IPS-15b (cell line): ENCODE measurements at regions not wholly inside any gene's neighbourhood (a gene's known extent, or its start where the extent isn't known, plus 50 kb on each side); places are given as distances from the start of the nearest gene placed in this dataset.

Experiments
- H3K27me3 ChIP-seq: one replicate; pipeline ENCODE4 v1.6.1; 2013; ENCODE audit warnings: low read length; ENCODE audit not compliant: control insufficient read depth, insufficient read depth
- H3K36me3 ChIP-seq: one replicate; pipeline ENCODE4 v1.6.1; 2013; ENCODE audit warnings: low read length; ENCODE audit not compliant: control insufficient read depth, insufficient read depth
- H3K4me1 ChIP-seq: one replicate; pipeline ENCODE4 v1.6.1; 2013; ENCODE audit warnings: mild to moderate bottlenecking, low read length; ENCODE audit not compliant: control insufficient read depth, insufficient read depth
- H3K4me3 ChIP-seq: one replicate; pipeline ENCODE4 v1.5.1; 2013; ENCODE audit warnings: low read depth, low read length
- H3K9ac ChIP-seq: one replicate; pipeline ENCODE4 v1.6.1; 2013; ENCODE audit warnings: low read depth, mild to moderate bottlenecking, low read length
- H3K9me3 ChIP-seq: one replicate; pipeline ENCODE4 v1.6.1; 2013; ENCODE audit warnings: mild to moderate bottlenecking, low read length; ENCODE audit not compliant: control insufficient read depth, insufficient read depth

DNA sequence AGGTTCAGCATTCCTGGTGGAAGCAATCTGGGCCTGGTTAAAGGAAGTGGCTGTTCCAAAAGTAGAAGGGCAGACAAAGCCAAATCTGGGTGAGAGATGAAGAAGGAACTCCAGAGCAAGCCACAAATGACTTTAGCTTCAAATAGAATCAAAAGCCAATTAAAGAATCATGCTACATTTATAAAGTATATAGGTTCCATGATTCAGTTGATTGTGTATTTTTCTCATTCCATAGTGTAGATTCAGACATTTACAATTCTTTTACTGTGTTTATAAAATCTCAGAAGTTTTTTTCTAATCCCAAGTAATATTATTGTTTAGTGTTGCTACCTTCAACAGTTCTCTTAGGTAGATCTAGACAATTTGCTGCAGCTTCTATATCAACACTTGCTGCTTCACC, 262.0 kb downstream of the PLK2 start:
- H3K9me3 ChIP-seq, result no peaks in the 10 kb centered on the region
- H3K4me1 ChIP-seq, result no peaks in the 10 kb centered on the region
- H3K27me3 ChIP-seq, result no peaks in the 10 kb centered on the region
- no peak overlapping the region for H3K9ac ChIP-seq
- H3K4me3 ChIP-seq, result no peak overlapping the region
- no peaks in the 10 kb centered on the region for H3K36me3 ChIP-seq

DNA sequence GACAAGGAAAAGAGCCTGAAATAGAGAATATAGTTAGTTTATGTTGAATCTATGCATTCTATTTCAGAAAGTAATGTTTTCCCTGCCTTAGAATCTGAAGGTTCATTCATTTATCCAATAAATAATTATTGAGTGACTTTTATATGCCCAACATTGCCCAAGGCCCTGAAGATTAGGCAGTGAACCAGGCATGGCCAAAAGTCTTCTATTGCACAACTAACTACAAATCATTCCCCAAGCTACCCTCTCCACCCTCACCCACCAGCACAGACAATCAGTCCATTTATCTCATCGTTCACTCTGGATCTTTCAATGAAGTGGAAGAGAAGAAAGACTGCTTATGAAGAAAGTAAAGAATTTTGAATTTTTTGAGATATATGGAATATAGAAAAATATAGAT, 268.4 kb downstream of the PLK2 start:
- no peaks in the 10 kb centered on the region for H3K9me3 ChIP-seq
- no peak overlapping the region for H3K4me3 ChIP-seq
- no peaks in the 10 kb centered on the region for H3K36me3 ChIP-seq
- no peaks in the 10 kb centered on the region for H3K27me3 ChIP-seq
- H3K4me1 ChIP-seq, result no peaks in the 10 kb centered on the region
- no peak overlapping the region for H3K9ac ChIP-seq

DNA sequence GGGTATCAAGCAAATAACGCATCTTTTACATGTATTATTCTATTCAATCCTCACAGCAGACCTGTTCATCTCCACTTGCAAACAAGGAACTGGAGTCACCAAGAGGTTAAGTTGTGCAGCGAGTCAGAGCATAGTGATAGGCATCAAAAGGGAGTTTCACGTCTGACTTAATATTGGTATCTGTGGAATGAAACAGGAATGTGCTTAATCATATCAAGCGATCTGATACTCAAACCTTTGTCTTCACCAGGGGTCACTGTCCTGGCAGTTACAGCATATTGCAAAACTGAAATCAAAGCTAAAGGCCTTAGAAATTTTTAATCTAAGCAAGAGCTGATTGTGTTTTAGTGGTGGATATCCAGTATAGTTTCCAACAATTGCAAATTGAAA, 271.6 kb downstream of the PLK2 start:
- Histone ChIP-seq H3K36me3 (no peaks in the 10 kb centered on the region), H3K9me3 (no peaks in the 10 kb centered on the region), H3K9ac (no peak overlapping the region), H3K4me3 (no peak overlapping the region), H3K4me1 (no peaks in the 10 kb centered on the region), H3K27me3 (no peaks in the 10 kb centered on the region)

DNA sequence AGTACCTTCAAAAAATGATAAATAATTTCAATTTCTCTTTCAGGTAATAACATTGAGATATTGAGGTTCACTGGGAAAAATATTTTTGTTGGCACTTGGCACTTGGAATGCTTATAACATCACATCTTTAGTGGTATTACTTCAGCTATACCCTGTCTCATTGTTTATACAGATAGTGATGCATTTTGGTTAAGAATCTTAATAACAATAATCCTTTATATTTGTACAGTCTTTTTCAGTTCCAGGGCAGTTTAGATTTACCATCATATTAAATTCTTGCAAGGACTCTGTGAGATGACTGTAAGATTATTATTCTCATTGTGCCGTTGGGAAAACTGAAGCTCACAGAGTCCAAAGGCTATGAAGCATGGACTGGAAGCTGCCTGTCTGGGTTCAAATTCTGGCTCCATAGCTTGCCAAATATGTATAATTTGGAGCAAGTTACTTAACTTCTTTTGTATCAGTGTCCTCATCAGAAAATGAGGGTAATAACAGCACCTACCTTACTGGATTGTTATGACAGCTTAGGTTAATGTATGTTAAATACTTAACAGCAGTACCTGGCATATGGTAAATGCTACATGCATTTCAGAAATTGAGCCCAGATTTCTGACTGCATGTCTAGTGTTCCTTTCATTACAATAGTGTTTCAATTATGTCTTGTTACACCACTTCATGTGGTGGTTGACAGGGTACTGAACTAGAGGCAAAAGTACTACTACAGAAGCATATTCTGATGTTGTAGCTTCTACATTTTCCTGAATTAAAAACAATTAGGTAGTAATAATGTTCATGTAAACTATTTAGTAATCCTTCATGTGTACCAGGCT, 272.2 kb downstream of the PLK2 start:
- no peak overlapping the region for H3K4me3 ChIP-seq

DNA sequence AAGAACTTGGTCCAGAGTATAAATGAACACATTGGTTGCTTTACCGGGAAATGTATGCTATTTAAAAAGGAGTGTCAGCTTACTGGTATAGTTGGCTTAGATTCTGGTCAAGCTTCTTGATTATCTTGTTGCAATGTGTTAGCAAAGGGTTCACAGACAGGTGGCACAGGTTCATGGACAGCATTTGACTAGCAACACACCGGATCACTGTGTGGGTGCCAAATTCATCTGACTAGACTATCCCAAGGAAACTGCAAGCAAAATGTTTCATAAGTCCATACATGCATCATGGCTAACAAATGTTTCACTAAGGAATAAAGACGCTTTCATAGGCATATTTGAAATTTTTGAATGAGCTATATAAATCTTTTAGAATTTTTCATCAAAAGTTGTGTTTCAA, 274.1 kb downstream of the PLK2 start:
- Histone ChIP-seq H3K4me3 (no peak overlapping the region), H3K27me3 (no peaks in the 10 kb centered on the region), H3K4me1 (no peaks in the 10 kb centered on the region), H3K36me3 (no peaks in the 10 kb centered on the region), H3K9ac (no peak overlapping the region), H3K9me3 (no peaks in the 10 kb centered on the region)

More for the DNA sequence above, 272.2 kb downstream of the PLK2 start:
- no peaks in the 10 kb centered on the region for H3K27me3 ChIP-seq
- H3K9me3 ChIP-seq, result no peaks in the 10 kb centered on the region
- H3K4me1 ChIP-seq, result no peaks in the 10 kb centered on the region
- no peak overlapping the region for H3K9ac ChIP-seq
- no peaks in the 10 kb centered on the region for H3K36me3 ChIP-seq

DNA sequence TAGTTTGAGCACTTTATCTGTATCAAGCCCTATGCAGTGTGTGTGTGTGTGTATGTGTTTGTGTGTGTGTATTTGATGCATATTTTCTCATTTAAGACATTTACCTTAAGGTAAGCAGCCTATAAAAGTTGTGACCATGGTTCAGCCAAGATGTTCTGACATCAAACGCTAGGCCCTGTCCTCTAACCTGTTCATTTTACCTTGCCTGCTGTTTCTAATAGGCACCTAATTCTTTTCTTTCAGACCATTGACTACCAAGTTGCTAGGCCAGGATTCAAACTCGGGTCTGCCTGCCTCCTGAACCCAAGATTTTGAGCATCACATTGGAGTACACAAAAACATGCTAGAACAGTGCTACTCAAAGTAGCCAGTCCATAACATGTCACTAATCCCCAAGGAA, 274.5 kb downstream of the PLK2 start:
- Histone ChIP-seq H3K27me3 (no peaks in the 10 kb centered on the region), H3K9ac (no peak overlapping the region), H3K4me1 (no peaks in the 10 kb centered on the region), H3K4me3 (no peak overlapping the region), H3K36me3 (no peaks in the 10 kb centered on the region), H3K9me3 (no peaks in the 10 kb centered on the region)

DNA sequence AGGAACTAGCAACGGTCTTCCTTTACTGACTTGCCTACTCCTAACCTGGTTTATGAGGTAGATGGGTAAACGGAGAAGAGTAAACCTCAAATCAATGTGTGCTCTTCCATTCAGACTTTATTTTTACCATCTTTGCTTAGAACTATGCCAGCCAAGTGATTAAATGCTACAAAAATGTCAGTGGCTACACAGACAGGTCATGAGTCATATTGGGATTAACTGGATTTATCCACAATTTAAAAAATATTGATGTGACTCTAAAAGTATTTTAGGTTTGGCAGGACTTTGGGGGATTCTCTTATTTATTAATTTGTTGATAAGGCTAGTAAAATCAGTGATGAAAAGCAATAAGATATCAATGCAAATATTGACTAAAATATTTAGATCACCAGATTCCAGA, 275.0 kb downstream of the PLK2 start:
- H3K9me3 ChIP-seq, result no peaks in the 10 kb centered on the region
- H3K4me1 ChIP-seq, result no peaks in the 10 kb centered on the region

DNA sequence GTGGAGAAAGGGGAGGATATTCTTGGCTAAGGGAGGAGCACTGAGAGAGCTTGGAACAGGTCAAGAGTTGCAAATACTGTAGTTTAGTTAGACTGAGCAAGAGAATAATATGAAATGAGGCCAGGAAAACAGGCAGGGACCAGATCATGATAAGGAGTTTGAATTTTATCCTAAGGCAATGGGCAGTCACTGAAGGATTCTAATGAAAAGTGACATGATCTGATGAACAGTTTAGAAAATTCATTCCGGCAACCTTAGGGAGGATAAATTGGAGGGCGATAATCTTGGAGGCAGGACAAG, 276.1 kb downstream of the PLK2 start:
- Histone ChIP-seq H3K9ac (no peak overlapping the region), H3K4me3 (no peak overlapping the region), H3K4me1 (no peaks in the 10 kb centered on the region), H3K36me3 (no peaks in the 10 kb centered on the region), H3K9me3 (no peaks in the 10 kb centered on the region), H3K27me3 (no peaks in the 10 kb centered on the region)

More for the DNA sequence above, 275.0 kb downstream of the PLK2 start:
- H3K9ac ChIP-seq, result no peak overlapping the region
- H3K27me3 ChIP-seq, result no peaks in the 10 kb centered on the region
- H3K4me3 ChIP-seq, result no peak overlapping the region
- H3K36me3 ChIP-seq, result no peaks in the 10 kb centered on the region

DNA sequence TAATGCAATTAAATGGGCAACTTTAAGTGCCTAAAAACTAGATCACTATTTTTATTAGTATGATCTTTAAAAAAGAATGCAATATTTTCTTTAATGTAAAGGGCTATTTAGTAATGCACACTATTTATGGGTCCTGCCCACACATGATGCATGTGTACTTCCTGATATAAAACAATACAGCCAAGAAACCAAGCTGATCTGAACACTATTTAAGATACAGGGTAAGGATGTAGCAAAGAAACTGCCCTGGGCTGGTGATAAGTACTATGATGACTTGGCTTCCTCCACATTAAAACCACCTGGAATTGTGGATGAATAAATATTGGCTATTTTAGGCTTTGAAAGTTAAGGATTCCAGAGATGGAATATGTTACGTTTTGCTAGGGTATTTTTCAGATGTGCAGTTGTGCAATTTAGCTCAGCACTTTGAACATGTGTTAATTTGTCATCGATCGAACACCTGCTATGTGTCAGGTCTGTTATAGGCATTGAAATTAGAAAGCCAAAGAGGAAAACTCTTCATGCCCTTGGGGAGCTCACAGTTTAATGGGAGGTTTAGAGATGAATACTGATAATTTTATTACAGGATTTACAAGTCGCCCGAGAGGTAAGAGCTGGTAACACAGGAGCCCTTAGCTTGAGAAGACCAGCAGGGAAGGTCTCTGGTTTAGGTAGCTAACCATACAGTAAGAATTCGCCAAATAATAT, 276.7 kb downstream of the PLK2 start:
- Histone ChIP-seq H3K9ac (no peak overlapping the region), H3K36me3 (no peaks in the 10 kb centered on the region), H3K4me3 (no peak overlapping the region), H3K4me1 (no peaks in the 10 kb centered on the region), H3K9me3 (no peaks in the 10 kb centered on the region), H3K27me3 (no peaks in the 10 kb centered on the region)

DNA sequence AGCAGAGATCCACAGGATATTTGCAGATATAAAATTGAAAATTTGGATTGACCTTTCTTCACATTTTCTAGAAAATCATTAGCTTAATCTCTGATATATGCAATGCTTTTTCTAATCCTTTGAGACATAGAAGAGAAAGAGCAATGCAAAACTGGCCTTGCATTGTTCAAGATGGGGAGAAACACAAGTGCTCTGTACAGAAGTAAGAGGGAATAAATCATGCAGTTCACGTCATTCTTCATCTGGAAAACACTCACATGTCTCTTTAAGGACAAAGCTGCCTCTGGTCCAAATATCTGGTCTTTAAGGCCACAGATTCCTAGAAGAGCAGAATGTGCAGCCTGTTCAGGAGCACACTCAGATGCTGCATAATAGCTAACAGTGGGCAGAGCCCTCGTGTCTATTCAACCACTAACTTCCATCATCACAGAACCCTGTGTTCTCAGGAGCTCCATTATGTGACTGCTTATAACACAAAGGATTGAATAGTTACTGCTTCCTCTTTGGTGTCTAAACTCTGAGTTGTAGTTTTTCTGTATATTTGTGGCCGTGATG, 277.5 kb downstream of the PLK2 start:
- Histone ChIP-seq H3K4me1 (no peaks in the 10 kb centered on the region), H3K4me3 (no peak overlapping the region), H3K9me3 (no peaks in the 10 kb centered on the region), H3K27me3 (no peaks in the 10 kb centered on the region), H3K9ac (no peak overlapping the region), H3K36me3 (no peaks in the 10 kb centered on the region)

DNA sequence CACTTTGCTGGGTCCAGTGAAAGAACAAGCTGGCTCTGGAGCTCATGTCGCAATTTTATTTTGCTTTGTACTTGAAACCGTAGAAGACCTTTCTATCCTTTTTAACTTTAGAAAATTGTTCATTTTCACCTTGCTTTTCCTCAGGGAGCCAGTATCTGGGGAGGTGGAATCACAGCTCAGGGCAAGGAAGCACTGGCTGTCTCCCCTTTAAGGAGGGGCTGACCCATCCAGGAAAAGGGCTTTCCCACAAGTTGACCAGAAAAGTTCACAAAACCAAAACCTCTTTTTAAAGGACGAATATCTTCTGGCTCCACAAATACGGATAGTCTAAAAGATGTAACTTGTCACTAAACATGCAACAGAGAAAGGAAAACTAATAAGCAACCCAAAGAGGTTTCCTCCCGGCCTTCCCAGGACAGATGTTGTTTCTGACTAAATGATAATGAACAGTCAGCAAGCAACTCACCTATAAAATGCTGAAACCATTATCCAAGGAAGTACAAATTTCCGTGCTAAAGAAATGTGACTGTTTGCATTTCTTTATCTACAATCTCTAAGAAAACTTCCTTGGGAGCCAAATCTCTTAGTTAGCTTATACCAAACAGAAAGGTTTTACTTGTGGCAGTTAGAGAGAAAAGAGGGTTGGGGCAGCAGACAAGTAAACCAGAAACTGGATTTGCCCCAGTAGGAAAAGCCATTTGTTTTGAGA, 278.2 kb downstream of the PLK2 start:
- Histone ChIP-seq H3K9ac (no peak overlapping the region), H3K4me3 (no peak overlapping the region), H3K4me1 (no peaks in the 10 kb centered on the region), H3K36me3 (no peaks in the 10 kb centered on the region), H3K9me3 (no peaks in the 10 kb centered on the region), H3K27me3 (no peaks in the 10 kb centered on the region)
